ENCODE measurements at regions not wholly inside any gene's neighbourhood (a gene's known extent, or its start where the extent isn't known, plus 50 kb on each side); places are given as distances from the start of the nearest gene placed in this dataset.

DNA sequence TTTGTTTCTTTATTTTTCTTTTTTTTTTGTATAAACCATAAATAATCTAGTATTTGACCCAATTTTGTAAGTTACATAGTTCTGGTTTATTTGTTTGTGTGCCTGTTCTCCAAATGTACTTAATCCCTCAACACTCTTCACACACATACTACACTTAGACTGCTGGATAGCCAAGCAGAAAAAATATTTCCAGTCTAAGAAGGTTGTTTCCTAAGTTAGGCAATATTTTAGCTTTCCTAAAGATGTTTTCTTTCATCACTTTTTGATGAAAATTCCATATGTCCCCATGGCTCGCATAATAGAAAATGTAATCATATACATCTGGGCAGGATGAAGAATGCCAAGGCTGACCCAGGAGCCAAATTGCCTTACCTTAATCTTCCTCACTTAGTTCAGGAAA is 105.3 kb downstream of the PPP1R3A start:
- no peak overlapping the region for H4K8ac ChIP-seq (ENCODE audit: low read depth in 2 of 2, low read length in 2 of 2)
- H4K20me1 ChIP-seq (ENCODE audit: insufficient read depth, low read length): no peaks in the 10 kb centered on the region
- no peak overlapping the region for H2BK15ac ChIP-seq (ENCODE audit: low read depth, low read length)
- no peak overlapping the region for H3K9ac ChIP-seq (ENCODE audit: low read depth, low read length)
- intact Hi-C loops (cut with micrococcal nuclease) (no loop called here), in situ Hi-C loops (cut with MboI; ENCODE audit: low sequenced_read_pairs) (no loop called here), dilution Hi-C loops (cut with HindIII; ENCODE audit: low sequenced_read_pairs, unreplicated experiment) (no loop called here)
- H3K27ac ChIP-seq (ENCODE audit: insufficient read depth, low read length): no peak overlapping the region
- WGBS, 2 experiments (ENCODE audit: extremely low coverage in 2 of 2, insufficient read length in 1 of 2): no CpG with 5 or more reads among the region's 1 CpG
- no peaks in the 10 kb centered on the region for H3K36me3 ChIP-seq (ENCODE audit: control insufficient read depth, insufficient read depth, low read length)
- H3K14ac ChIP-seq (replicated peaks; ENCODE audit: low read depth, low read length): no peak overlapping the region
- H2AFZ ChIP-seq (replicated peaks; ENCODE audit: low read length, poor library complexity): no peak overlapping the region
- no peak overlapping the region for H4K5ac ChIP-seq (ENCODE audit: low read depth, low read length)
- H3K4me3 ChIP-seq (ENCODE audit: insufficient read depth, low read depth, low read length): no peak overlapping the region
- no peaks in the 10 kb centered on the region for H3K27me3 ChIP-seq (ENCODE audit: control insufficient read depth, insufficient read depth, low read length)
- no peak overlapping the region for H2BK5ac ChIP-seq (ENCODE audit: low read depth, low read length, poor library complexity, severe bottlenecking)
- H3K79me1 ChIP-seq (ENCODE audit: low read depth in 1 of 2, low read length in 2 of 2): no peaks in the 10 kb centered on the region
- peaks cover 2% of the 10 kb centered on the region; the same call in 1 of the 2 replicates for H3K4me1 ChIP-seq (ENCODE audit: control insufficient read depth, insufficient read depth, low read length)
- no peak for DNase-seq
- no TSS peak for BruUV-seq (replicated peaks)
- H2BK20ac ChIP-seq (ENCODE audit: low read depth, low read length): no peak overlapping the region
- no peak overlapping the region for H2BK120ac ChIP-seq (ENCODE audit: low read depth, low read length)
- no peak overlapping the region for H4K91ac ChIP-seq (ENCODE audit: insufficient read depth, low read depth, low read length)
- no peaks in the 10 kb centered on the region for H3K9me3 ChIP-seq (ENCODE audit: control insufficient read depth, insufficient read depth, low read length)
- no peak overlapping the region for H2AK9ac ChIP-seq (replicated peaks; ENCODE audit: low read depth, low read length, poor library complexity)
- H3K56ac ChIP-seq (ENCODE audit: extremely low read depth, insufficient read depth, low read length): no peak overlapping the region
- ChIA-PET POLR2A (ENCODE audit: unreplicated experiment) (no interaction called here), CTCF (interaction anchor here (0.6 kb wide), 1 partner anchor 632 kb away, joined by 3 read pairs; no protein-coding TSS in a partner anchor)
- no peak overlapping the region for H3K23ac ChIP-seq (ENCODE audit: low read depth, low read length)
- H3K18ac ChIP-seq (ENCODE audit: low read depth, low read length): no peak overlapping the region
- ATAC-seq (ENCODE audit: low read depth): no peak
- no peaks in the 10 kb centered on the region; the same call in 1 of the 2 replicates for H3K9me1 ChIP-seq (ENCODE audit: insufficient read depth, low read length)
- no peak overlapping the region for H2AK5ac ChIP-seq (ENCODE audit: low read depth, low read length)
- no peak overlapping the region for H3K4ac ChIP-seq (ENCODE audit: low read depth, low read length)
- TF ChIP-seq RFX5 (IDR thresholded peaks at IDR 0.05; ENCODE audit: low read depth, low read length) (no peak), FOS (IDR thresholded peaks at IDR 0.05; ENCODE audit: low read depth, low read length) (no peak), MXI1 (IDR thresholded peaks at IDR 0.05; ENCODE audit: borderline replicate concordance, low read depth, low read length) (no peak)
- TF ChIP-seq, protein P1, sequence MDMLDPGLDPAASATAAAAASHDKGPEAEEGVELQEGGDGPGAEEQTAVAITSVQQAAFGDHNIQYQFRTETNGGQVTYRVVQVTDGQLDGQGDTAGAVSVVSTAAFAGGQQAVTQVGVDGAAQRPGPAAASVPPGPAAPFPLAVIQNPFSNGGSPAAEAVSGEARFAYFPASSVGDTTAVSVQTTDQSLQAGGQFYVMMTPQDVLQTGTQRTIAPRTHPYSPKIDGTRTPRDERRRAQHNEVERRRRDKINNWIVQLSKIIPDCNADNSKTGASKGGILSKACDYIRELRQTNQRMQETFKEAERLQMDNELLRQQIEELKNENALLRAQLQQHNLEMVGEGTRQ (IDR thresholded peaks at IDR 0.05; ENCODE audit: low read depth, low read length): no peak
- TF ChIP-seq, protein P2, sequence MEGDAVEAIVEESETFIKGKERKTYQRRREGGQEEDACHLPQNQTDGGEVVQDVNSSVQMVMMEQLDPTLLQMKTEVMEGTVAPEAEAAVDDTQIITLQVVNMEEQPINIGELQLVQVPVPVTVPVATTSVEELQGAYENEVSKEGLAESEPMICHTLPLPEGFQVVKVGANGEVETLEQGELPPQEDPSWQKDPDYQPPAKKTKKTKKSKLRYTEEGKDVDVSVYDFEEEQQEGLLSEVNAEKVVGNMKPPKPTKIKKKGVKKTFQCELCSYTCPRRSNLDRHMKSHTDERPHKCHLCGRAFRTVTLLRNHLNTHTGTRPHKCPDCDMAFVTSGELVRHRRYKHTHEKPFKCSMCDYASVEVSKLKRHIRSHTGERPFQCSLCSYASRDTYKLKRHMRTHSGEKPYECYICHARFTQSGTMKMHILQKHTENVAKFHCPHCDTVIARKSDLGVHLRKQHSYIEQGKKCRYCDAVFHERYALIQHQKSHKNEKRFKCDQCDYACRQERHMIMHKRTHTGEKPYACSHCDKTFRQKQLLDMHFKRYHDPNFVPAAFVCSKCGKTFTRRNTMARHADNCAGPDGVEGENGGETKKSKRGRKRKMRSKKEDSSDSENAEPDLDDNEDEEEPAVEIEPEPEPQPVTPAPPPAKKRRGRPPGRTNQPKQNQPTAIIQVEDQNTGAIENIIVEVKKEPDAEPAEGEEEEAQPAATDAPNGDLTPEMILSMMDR (conservative IDR thresholded peaks at IDR 0.05; ENCODE audit: low read depth, low read length): no peak
- TF ChIP-seq, protein P3, sequence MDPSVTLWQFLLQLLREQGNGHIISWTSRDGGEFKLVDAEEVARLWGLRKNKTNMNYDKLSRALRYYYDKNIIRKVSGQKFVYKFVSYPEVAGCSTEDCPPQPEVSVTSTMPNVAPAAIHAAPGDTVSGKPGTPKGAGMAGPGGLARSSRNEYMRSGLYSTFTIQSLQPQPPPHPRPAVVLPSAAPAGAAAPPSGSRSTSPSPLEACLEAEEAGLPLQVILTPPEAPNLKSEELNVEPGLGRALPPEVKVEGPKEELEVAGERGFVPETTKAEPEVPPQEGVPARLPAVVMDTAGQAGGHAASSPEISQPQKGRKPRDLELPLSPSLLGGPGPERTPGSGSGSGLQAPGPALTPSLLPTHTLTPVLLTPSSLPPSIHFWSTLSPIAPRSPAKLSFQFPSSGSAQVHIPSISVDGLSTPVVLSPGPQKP (IDR thresholded peaks at IDR 0.05; ENCODE audit: borderline replicate concordance, low read depth, low read length): no peak
- no peak overlapping the region for H3K4me2 ChIP-seq (ENCODE audit: low read depth, low read length)

Measured in IMR-90 (cell line).